Panc1 (cell line): ENCODE measurements at regions not wholly inside any gene's neighbourhood (a gene's known extent, or its start where the extent isn't known, plus 50 kb on each side); places are given as distances from the start of the nearest gene placed in this dataset.

Source experiments
- ATAC-seq: fragments of 200-7000 bp; cut with Tn5 transposase; 2 replicates; pipeline ENCODE4 v1.9.1; 2020; ENCODE audit warnings: mild to moderate bottlenecking, moderate library complexity
- BruUV-seq: library from RNA; stranded (reverse); fragments of 400-500 nt; replicated peaks from 2 replicates; lab custom pipeline; 2021; lab: Mats Ljungman, UMichigan
- CTCF ChIA-PET: fragments of 300-600 bp; sonication (Branson Sonifier 250); formaldehyde crosslinking; loops from one replicate; lab custom pipeline; 2022; ENCODE audit warnings: antibody characterized with exemption; lab: Charles Lee
- POLR2A ChIA-PET: fragments of 300-600 bp; sonication (Branson Sonifier 250); formaldehyde crosslinking; loops from one replicate; lab custom pipeline; 2022; ENCODE audit warnings: antibody characterized with exemption; lab: Charles Lee
- DNase-seq: peaks from one replicate; pipeline ENCODE4 v3.0.0-alpha.2; 2010; ENCODE audit warnings: low read depth, low spot score
- H3K27ac ChIP-seq: 2 replicates; pipeline ENCODE4 v1.5.1; 2011; ENCODE audit warnings: mild to moderate bottlenecking, low read length, inconsistent platforms
- H3K27me3 ChIP-seq: fragments of 200-500 bp; sonication (Bioruptor generic); 2 replicates; pipeline ENCODE4 v1.6.0; 2014; ENCODE audit warnings: low read length, inconsistent platforms; ENCODE audit not compliant: control insufficient read depth, insufficient read depth
- H3K36me3 ChIP-seq: fragments of 200-500 bp; sonication (Bioruptor generic); 2 replicates; pipeline ENCODE4 v1.5.1; 2014; ENCODE audit warnings: inconsistent platforms, mild to moderate bottlenecking, low read length, moderate library complexity; ENCODE audit not compliant: control insufficient read depth, insufficient read depth
- H3K4me1 ChIP-seq: 2 replicates; pipeline ENCODE4 v1.5.1; 2011; ENCODE audit warnings: inconsistent platforms, mild to moderate bottlenecking, low read length, moderate library complexity; ENCODE audit not compliant: control insufficient read depth, insufficient read depth
- H3K4me3 ChIP-seq, 2 experiments: 2 replicates each; pipeline ENCODE4 v1.5.1; 2011 to 2012; ENCODE audit warnings: low read depth in 2 of 2, low read length in 2 of 2, mild to moderate bottlenecking in 2 of 2, inconsistent platforms in 1 of 2, moderate library complexity in 1 of 2
- H3K9me3 ChIP-seq: fragments of 200-500 bp; sonication (Bioruptor generic); 2 replicates; pipeline ENCODE4 v1.5.1; 2014; ENCODE audit warnings: low read depth, mild to moderate bottlenecking, inconsistent platforms, low read length, moderate library complexity; ENCODE audit not compliant: control insufficient read depth, insufficient read depth
- CTCF ChIP-seq: fragments of 450-650 bp; IDR thresholded peaks from 2 replicates; pipeline ENCODE4 v1.5.1; 2017; ENCODE audit warnings: mild to moderate bottlenecking
- POLR2AphosphoS5 ChIP-seq: IDR thresholded peaks from 2 replicates; pipeline ENCODE4 v1.6.1; 2012; ENCODE audit warnings: mild to moderate bottlenecking, low read depth, low read length, moderate library complexity
- REST ChIP-seq, 2 experiments: IDR thresholded peaks; 2 replicates each; pipeline ENCODE4 v1.6.1; 2011 to 2012; ENCODE audit warnings: low read depth in 2 of 2, control low read depth in 1 of 2, low read length in 1 of 2, mild to moderate bottlenecking in 1 of 2, moderate library complexity in 1 of 2; ENCODE audit not compliant: insufficient read depth in 1 of 2
- SIN3A ChIP-seq: IDR thresholded peaks from 2 replicates; pipeline ENCODE4 v1.6.1; 2012; ENCODE audit warnings: low read depth, mild to moderate bottlenecking, low read length, moderate library complexity, borderline replicate concordance; ENCODE audit not compliant: insufficient read depth
- TCF7L2 ChIP-seq: IDR thresholded peaks from 2 replicates; pipeline ENCODE4 v1.6.1; 2011; ENCODE audit warnings: mild to moderate bottlenecking, low read depth, low read length, inconsistent platforms
- in situ Hi-C: cut with HindIII; loops from 2 replicates; pipeline ENCODE4 v1.10.0; 2016; ENCODE audit warnings: low sequenced_read_pairs, low pct_unique_long_range_greater_than_20kb
- intact Hi-C: fragments of 100-400 bp; cut with micrococcal nuclease; formaldehyde crosslinking; loops from one replicate; pipeline ENCODE4 v1.10.0; 2022; ENCODE audit not compliant: unreplicated experiment

DNA sequence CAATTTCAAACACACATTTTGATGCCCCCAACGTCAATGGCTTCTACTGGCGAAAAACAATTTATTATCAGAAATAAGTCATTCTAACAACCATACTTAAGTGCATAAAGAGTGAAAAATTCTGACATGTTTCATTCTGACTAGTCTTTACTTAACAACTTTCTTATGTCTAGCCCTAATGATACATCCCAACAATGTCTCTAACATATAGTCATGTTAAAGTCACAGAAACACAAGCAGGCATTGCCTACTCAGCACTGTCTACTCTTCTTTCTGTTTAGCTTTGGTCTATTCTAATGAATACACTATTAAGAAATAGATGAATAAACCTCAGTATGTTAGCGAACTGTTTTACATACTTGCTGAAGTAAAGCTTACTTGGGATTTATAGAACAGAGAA lies 105.8 kb upstream of the DUSP10 start:
- ChIA-PET CTCF (no interaction called here), POLR2A (no interaction called here)
- DNase-seq, result no peak
- H3K27ac ChIP-seq, result no peak overlapping the region
- H3K4me3 ChIP-seq, result no peak overlapping the region
- in situ Hi-C loops, result no loop called here
- no peaks in the 10 kb centered on the region for H3K36me3 ChIP-seq
- TF ChIP-seq POLR2AphosphoS5 (no peak), TCF7L2 (no peak), SIN3A (no peak), REST (IDR thresholded peaks at IDR 0.05; ENCODE audit: insufficient read depth in 1 of 2, low read depth in 2 of 2, low read length in 1 of 2) (no peak), CTCF (no peak)
- BruUV-seq, result no TSS peak
- H3K9me3 ChIP-seq, result no peaks in the 10 kb centered on the region
- H3K4me1 ChIP-seq, result no peaks in the 10 kb centered on the region
- H3K27me3 ChIP-seq, result no peaks in the 10 kb centered on the region
- intact Hi-C loops, result no loop called here
- ATAC-seq, result no peak

GRCh38 chr1:221845650-221846371 lies 103.9 kb upstream of the DUSP10 start:
- ATAC-seq, result peak; percentile 90
- CTCF ChIA-PET, result no interaction called here
- Histone ChIP-seq H3K4me3 (no peak overlapping the region), H3K27ac (no peak overlapping the region), H3K9me3 (no peaks in the 10 kb centered on the region), H3K27me3 (no peaks in the 10 kb centered on the region), H3K36me3 (no peaks in the 10 kb centered on the region), H3K4me1 (no peaks in the 10 kb centered on the region)
- intact Hi-C loops (no loop called here), in situ Hi-C loops (no loop called here)
- DNase-seq, result no peak
- POLR2A ChIA-PET, result no interaction called here
- TF ChIP-seq REST (IDR thresholded peaks at IDR 0.05; ENCODE audit: insufficient read depth in 1 of 2, low read depth in 2 of 2, low read length in 1 of 2), result no peak
- TF ChIP-seq TCF7L2, result no peak
- TF ChIP-seq POLR2AphosphoS5, result no peak
- no peak for TF ChIP-seq SIN3A
- no peak for TF ChIP-seq CTCF
- no TSS peak for BruUV-seq
